Fibroblast of gingiva (primary cell): ENCODE measurements at regions not wholly inside any gene's neighbourhood (a gene's known extent, or its start where the extent isn't known, plus 50 kb on each side); places are given as distances from the start of the nearest gene placed in this dataset.
A peak's percentile ranks its signal among the peaks of the same experiment; 100 is the strongest.

Experiments used
- DNase-seq: peaks from one replicate; pipeline ENCODE4 v3.0.0-alpha.2; 2011; ENCODE audit warnings: low read depth

DNA sequence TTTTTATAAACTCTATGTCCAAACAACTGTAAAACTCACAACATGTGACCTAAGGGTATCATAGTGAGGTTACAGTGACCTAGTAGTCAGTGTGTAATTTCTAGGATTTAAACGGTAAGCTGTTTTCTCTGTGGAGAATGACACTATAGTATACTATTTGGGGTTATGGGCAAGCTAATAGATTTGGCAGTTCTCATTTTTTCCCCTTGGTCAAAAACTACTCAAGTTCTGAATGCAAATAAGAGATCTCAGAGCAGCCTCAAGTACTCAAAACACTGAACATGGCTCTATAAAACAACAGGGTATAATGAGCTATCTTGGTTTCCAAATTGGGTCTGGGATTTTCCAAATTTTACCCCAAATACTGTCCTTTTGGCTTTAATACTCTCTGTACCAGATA is 88.5 kb upstream of the HMCN1 start:
- no peak for DNase-seq

DNA sequence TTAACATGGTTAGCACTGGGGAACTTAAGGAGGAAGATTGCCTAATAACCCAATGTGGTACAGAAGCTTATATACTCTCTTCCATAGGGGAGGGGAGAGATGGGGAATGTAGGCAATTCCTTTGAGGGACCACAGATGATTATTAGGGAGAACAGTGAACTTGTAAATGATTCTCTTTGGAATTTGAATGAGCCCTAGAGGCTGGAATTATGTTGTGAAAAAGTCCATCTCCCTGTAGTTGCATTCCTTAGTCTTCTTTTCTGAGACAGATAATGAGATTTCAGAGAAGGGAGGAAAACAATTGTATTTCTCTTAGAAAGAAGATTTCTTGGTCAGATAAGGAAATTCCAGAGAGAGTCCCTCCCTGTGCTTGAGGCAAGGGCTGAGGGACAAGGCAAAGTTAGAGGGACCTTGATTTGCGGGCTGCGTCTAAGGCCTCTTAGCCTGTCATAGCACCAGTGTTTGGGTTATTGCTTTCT is 89.0 kb upstream of the HMCN1 start:
- no peak for DNase-seq

DNA sequence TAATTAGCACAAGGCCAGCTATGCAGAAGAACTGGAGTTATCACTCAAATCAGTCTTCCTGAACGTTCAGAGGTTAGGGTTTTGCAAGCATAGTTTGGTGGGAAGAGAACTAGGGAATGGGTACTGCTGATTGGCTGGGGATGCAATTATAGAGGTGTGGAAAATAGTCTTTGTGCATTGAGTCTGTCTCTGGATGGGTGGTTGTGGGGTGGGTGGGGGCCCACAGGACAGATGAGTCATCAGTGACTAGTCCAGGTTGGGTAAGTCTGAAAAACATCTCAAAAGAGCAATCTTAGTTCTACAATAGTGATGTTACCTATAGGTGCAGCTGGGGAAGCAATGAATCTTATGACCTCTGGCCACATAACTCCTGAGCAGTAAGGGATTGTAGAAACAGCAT is 89.7 kb upstream of the HMCN1 start:
- no peak for DNase-seq

DNA sequence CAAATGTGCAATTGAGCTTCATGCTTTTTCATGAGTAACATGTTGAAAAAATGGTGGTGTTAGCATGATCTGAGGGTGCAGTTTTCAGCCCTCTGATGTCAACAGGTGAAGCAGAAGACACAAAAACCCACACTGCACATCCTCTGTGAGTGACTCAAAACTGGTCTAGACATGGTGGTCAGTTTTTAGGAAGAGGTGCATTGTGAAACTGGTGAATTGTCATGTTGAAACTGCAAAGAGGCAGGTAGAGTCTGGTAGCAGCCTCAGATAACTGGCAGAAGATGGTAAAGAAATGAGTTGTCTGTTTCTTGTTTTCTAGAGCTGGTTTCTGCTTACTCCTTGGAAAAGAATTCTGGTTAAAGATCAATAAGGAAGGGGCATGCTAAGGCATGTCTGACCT is 97.3 kb upstream of the HMCN1 start:
- DNase-seq = no peak

DNA sequence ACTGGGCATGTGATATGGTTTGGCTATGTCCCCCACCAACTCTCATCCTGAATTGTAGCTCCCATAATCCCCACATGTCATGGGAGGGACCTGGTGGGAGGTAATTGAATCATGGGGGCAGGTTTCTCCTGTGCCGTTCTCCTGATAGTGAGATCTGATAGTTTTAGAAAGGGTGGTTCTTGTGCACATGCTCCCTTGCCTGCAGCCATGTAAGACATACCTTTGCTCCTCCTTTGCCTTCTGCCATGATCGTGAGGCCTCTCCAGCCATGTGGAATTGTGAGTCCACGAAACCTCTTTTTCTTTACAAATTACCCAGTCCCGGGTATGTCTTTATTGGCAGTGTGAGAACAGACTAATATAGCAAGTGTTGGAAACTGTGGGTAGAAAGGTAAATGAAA is 99.5 kb upstream of the HMCN1 start:
- DNase-seq = no peak

DNA sequence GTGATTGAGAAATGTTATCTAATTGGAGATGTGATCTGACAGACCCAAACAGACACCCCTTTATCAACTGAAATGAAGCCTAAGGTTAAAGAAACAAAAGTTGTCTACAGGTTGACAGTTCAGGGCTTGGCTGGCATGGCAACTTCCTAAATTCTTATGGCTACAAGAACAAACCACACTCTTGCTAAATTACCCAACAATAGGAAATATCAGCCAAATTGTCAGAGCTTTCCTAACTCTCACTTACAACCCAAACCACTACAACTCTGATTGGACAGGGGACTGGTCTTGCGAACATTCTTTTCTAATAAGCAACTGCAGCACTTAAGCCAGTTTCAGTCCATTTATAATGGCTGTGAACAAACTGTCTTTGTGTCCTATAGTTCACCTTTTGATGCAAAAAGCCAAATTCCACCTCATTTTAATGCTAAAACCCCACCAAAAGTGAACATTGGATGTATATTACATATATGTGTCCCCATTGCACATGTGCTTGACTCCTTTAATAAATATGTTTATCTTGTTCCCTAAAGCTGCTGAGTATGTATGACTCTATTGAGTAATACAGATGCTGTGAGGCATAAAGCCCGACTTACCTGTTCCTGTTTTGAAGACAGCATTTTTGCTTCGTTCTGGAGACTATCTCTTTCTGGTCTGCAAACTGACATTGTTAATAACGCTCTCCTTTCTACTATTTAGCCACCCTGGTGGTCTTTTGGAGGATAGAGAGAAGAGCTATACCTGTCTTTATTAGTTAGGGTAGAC is 101.3 kb upstream of the HMCN1 start:
- DNase-seq = peak; percentile 90

DNA sequence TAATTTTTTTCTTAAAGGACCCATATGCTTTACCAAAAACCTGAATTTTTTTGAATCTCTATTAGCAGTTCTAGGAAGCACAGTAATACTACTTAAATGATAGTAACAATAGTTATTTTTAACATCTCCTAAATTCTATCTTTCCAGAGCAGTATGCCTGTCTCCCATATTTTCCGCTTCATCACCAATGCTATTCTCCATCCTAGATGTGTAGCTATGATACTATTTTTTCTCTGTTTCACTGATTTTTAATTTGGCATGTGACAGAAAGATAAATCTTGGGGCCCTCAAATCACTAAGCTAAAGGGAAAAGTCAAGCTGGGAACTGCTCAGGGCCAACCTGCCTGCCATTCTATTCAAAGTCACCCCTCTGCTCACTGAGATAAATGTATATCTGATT is 102.3 kb upstream of the HMCN1 start:
- DNase-seq = no peak

DNA sequence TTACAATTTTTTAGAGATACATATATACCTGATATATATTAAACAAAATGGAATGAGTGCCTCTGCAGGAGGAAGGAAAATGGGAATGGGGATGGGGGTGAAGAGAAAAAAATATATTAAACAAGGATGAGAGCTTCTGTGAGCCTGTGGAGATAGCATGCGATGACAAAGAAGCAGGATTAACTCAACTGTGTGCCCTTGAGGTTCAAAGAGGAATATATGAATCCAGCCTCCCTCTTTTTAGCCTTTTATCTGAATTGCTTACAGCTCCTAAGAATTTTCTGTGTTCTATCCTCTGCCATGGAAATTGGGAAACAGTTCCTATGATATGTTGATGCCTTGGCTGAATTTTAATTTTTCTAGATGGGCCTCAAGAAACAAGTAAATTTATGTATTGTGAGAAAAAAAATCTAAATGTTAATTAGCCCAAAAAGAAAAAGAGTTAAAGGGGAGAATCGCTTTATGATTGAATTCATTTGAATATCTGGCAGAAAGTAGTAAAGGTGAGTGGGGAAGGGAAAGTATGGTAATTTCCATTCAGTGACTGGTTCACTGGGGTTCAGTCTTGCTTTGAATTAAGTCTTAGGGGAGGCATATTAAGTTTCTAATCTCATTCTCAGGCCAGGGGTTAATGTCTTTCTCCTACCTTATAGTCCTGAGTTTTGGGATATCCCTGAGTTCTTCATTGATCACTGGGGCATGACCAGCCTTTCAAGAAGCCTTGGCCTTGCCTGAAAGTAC is 106.3 kb upstream of the HMCN1 start:
- DNase-seq = no peak

DNA sequence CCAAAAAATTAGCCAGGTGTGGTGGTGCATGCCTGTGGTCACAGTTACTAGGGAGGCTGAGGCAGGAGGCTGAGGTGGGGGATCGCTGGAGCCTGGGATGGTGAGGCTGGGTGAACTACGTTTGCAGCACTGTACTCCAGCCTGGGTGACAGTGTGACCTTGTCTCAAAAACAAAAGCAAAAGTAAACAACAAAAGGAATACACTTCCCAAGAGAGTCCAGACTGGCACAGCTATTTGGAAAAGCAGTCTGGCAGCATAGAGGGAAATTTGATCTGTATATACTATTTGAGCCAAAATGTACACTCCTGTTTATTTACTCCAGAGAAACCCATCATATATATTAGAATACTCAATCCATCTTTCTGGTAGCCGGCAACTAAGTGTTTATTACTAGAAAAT is 107.0 kb upstream of the HMCN1 start:
- DNase-seq = peak; percentile 4

DNA sequence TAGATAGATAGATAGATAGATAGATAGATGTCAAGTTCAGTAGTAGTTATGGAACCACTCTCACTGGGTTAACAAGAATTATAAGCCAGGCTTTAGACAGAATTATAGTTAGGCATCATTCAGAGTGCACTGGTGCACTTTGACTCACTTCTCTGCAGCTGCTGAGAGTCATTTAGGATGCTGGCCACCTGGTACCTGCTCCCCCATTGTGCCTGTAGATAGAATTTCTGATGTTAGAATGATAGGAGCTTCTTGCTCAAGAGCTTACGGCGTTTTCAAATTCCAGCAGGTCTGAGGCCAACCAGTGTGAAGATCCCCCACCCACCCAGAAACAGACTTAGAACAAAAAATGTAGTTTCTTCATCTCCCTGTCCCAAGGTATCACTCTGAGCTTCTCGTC is 107.8 kb upstream of the HMCN1 start:
- no peak for DNase-seq

DNA sequence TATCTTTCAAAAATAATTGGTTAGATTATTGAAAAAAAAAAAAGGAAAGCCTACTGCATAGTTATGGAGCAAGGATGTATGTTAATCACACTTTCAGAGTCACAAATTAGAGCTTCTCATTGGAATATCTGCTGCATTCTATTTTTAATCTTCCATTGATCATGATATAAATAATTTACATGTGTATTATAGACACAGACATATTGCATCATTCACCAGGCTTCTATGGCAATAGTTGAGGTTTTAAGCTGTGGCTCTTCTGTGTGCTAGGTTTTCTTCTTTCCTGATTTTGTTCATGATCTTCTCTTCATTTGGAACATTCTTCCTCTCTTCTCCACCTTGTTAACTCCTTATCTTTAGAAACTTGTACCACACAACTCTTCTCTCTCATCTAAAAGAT is 123.2 kb upstream of the HMCN1 start:
- DNase-seq = no peak

DNA sequence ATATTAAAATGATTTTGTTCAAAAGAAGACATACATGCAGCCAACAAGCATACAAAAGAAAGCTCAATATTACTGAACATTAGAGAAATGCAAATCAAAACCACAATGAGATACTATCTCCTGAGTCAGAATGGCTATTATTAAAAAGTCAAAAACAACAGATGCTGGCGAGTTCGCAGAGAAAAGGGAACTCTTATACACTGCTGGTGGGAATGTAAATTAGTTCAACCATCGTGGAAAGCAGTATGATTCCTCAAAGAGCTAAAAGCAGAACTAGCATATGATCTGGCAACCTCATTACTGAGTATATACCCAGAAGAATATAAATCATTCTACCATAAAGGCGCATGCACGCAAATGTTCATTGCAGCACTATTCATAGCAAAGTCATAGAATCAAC is 126.0 kb upstream of the HMCN1 start:
- no peak for DNase-seq

DNA sequence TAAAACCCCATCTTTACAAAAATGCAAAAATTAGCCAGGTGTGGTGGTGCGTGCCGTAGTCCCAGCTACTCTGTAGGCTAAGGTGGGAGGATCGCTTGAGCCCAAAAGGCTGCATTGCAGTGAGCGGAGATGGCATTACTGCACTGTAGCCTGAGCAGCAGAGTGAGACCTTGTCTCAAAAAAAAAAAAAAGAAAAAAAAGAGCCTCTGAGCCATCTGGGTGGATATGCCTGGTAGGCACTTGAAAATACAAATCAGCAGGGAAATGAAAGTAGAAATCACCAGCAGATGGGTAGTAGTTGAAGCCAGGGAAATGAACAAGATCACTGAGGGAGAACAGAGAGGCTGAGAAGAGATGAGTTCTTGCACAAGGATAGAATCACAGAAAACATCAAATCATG is 131.0 kb upstream of the HMCN1 start:
- no peak for DNase-seq

DNA sequence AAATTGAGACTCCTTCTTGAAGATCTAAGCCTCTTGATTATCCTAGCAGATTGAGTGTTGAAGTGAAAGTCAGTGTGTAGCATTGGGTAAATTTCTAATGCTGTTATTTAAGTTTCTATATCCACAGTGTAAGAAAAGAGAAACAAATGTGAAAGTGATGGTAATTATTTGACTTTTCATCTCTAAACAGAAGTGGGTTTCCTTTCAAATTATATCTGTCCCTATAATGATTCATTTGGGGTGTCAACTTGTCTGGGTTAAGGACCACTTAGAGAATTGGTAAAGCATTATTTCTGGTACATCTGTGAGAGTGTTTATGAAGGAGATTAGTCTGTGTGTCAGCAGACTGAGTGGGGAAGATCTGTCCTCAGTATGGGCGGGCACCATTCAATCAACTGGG is 133.0 kb upstream of the HMCN1 start:
- DNase-seq = no peak

DNA sequence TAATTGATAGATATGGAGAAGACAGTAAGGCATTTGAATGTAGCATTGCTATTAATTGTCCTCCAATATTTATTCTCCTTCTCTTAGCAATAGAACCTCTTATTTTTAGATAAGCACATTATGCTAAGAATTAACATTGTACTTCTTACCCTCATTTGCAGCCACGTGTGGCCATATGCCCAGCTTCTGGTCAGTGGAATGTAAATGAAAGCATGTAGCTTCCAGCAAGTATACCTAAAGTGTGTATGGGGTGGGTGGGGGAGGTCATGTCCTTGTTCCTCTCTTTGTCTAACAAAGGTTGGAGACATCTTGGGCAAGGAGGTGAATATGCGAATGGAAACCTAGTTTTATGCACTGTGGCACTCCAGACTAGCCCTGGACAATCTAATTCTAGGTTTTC is 133.6 kb upstream of the HMCN1 start:
- DNase-seq = no peak

DNA sequence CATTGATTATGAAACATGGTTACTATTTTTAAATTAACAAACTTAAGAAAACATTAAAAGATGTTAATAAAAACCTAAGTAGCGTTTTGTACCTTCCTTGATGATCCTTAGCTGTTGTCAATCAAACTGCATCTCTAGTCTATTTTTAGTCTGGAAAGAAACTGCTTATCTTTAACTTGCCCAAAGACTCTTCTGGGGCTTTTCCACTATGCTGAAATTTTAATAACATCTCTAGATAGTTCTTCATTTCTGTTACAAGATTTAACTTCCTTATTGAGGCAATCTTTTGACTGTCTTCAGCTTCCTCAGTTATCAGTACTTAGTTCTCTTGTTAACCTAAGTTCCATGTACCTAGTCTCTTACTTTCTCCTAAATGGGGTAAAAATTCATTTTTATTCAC is 135.9 kb upstream of the HMCN1 start:
- DNase-seq = no peak

DNA sequence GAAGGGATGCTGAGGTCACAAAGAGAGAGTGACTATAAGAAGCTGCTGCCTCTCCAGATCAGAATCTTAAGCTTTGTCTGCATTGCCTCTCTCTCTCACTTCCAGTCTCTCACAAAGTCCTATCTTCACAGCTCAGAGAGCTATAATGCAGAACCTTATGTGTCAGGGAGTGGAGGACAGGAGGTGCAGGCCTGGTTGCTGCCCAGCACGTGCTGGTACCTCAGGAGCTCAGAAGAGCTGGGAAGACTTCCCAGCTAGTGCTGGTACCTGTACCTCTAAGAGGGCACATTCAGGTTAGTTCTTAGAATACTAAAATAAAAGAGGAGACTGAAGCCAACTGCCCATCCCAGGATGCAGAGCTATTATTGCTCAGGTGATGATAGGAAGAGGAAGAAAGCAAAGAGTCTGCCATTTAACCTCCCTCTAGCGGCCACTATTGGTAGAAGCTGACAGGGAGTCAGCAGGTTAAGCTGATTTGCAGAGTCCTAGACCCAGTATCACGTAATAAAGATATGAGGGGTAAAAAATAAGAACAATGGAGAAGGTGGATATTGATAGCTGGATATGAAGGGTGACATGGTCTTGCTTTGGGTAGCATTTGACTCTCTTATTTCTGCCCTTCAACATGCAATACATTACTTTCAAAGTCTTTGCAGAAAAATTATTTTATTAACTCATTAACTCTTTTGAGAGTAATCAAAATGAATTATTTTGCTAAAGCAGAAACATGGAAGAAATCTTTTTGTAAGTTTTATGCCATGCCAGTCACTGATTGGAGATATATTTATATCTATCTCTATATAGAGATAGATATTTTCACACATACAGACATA is 138.1 kb upstream of the HMCN1 start:
- DNase-seq = peak; percentile 20

DNA sequence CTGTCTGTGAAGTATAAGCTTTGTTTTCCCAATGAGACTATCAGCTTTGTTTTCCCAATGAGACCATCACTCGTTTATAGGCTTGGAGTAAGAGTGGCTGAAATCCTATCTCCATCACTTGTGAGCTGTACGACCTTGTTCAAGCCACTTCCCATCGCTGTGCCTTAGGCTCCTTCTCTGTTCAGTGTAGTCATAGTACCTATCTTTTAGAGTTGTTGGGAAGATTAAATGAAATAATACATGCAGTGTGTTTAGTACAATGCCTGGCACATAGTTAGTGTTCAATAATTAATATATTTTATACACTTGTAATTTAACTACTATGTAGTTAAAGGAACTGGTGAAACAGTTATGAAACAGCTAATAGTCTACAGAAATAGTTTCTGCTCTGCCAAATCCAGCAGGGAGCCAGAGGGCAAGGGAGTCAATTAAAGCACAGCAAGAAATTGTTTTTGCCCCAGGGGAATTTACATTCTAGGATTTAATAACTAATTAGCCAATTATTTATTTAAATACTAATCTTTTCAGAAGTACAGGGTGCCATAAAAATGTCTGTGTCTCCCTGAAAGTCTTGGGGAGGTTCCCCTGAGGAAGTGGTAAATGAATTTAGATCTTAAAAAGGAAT is 139.3 kb upstream of the HMCN1 start:
- DNase-seq = no peak

DNA sequence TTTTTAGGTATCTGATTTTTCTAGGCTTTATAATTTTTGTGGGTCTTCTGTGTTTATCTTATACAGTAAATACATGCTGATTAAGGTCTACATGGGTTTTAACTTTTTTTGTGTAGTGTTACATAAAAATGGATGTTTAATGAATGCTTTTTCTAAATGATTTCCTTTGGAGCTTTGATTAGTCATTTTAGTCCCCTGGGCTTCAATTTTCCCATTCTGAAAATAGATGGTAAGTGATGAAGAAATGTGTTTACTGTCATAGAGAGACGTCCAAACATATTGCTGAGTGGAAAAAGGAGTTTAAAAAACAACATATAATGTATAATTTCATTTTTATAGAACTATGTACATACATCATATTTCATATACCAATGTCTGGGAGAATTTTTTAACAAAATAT is 140.9 kb upstream of the HMCN1 start:
- no peak for DNase-seq

DNA sequence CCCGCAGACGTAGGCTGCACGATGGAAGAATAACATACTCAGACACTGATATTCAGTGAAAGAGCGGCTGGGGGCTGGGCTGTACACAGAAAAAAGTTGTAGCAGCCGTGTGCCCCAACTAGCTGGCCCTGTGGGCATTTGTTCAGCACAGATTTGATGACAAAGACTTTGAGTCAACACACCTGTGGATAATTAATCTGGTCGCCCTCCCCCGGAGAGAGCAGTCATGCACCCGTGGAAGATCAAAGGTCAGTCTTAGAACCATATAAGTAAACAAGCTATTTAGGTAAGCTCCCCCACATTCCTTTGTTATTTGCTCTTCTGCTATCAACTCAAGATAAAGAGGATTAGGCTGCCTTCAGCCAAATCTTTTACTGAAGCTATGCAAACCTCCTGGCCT is 148.4 kb upstream of the HMCN1 start:
- no peak for DNase-seq

DNA sequence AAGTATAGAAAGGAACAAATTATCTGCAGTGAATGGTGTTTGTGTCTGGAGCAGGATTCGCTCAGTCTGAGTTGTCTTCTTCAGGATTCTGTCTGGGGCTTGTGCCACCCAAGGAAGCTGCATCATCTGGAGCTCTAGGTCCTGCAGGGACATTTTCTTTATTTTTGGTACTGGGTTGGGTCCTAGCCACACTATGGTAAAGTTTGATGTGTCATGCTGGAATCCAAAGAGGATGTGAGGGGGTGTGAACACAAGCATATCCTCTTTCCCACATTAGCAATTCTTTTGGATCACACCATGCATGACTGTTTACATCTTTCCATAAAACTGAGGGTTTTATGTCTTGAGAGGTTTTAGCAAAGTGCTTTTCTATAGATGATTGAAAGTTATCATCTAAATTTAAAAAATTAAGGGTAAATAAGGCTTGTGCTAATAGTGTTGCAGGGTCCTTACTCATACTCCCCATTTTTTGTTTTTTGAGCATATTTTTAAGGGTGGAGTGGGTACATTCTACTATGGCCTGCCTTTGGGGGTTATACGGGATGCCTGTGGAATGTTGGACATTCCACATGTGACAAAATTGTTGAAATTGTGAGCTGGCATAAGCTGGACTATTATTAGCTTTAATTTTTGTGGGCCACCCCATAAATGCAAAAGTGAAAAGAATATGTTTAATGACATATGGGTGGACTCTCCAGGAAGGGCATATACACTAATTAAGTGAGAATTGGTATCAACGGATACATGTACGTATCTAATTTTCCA is 152.0 kb upstream of the HMCN1 start:
- DNase-seq = no peak

DNA sequence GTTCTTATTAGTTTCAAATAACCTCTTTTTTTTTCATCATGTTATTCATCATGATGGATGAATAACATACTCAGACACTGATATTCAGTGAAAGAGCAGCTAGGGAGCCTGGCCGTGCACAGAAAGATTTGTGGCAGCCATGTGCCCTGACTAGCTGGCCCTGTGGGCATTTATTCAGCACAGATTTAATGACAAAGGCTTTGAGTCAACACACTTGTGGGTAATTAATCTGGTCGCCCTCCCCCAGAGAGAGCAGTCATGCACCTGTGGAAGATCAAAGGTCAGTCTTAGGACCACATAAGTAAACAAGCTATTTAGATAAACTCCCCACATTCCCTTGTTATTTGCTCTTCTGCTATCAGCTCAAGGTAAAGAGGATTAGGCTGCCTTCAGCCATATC is 153.2 kb upstream of the HMCN1 start:
- no peak for DNase-seq
